Activated naive CD8-positive, alpha-beta T cell (primary cell): ENCODE measurements at regions not wholly inside any gene's neighbourhood (a gene's known extent, or its start where the extent isn't known, plus 50 kb on each side); places are given as distances from the start of the nearest gene placed in this dataset.
"Not testable (repeated sequence)": the region's sequence is repeated elsewhere in the genome, so short reads cannot be mapped to it uniquely, and the experiment has no call there.

ENCODE experiments used
- H3K27ac Mint-ChIP-seq: one replicate; pipeline ENCODE4 v1.8.0; 2021; ENCODE audit warnings: mixed read lengths
- H3K27me3 Mint-ChIP-seq: one replicate; pipeline ENCODE4 v1.8.0; 2021; ENCODE audit warnings: mixed read lengths
- H3K36me3 Mint-ChIP-seq: one replicate; pipeline ENCODE4 v1.8.0; 2021; ENCODE audit warnings: mixed read lengths
- H3K4me1 Mint-ChIP-seq: one replicate; pipeline ENCODE4 v1.8.0; 2021; ENCODE audit warnings: low read depth, mixed read lengths
- H3K4me3 Mint-ChIP-seq: one replicate; pipeline ENCODE4 v1.8.0; 2021; ENCODE audit warnings: mild to moderate bottlenecking, mixed read lengths
- H3K9me3 Mint-ChIP-seq: one replicate; pipeline ENCODE4 v1.8.0; 2021; ENCODE audit warnings: low read depth, mixed read lengths

GRCh38 chr2:183459466-183459865 is 335.2 kb downstream of the NUP35 start:
- Mint-ChIP-seq H3K27ac (no peak overlapping the region), H3K4me1 (no peaks in the 10 kb centered on the region), H3K36me3 (peaks cover 2% of the 10 kb centered on the region), H3K27me3 (no peaks in the 10 kb centered on the region), H3K9me3 (peaks cover 7% of the 10 kb centered on the region), H3K4me3 (no peak overlapping the region)

GRCh38 chr2:183463821-183464220 is 339.6 kb downstream of the NUP35 start:
- peaks cover 2% of the 10 kb centered on the region for H3K36me3 Mint-ChIP-seq
- no peak overlapping the region for H3K27ac Mint-ChIP-seq
- H3K27me3 Mint-ChIP-seq = no peaks in the 10 kb centered on the region
- H3K4me1 Mint-ChIP-seq = no peaks in the 10 kb centered on the region
- no peak overlapping the region for H3K4me3 Mint-ChIP-seq
- peaks cover 7% of the 10 kb centered on the region for H3K9me3 Mint-ChIP-seq

GRCh38 chr2:183465048-183465447 is 340.8 kb downstream of the NUP35 start:
- Mint-ChIP-seq H3K27ac (no peak overlapping the region), H3K9me3 (peaks cover 17% of the 10 kb centered on the region)

GRCh38 chr2:183474912-183475695 is 350.9 kb downstream of the NUP35 start:
- Mint-ChIP-seq H3K4me1 (no peaks in the 10 kb centered on the region), H3K36me3 (peaks cover 3% of the 10 kb centered on the region), H3K9me3 (peaks cover 10% of the 10 kb centered on the region), H3K4me3 (no peak overlapping the region), H3K27ac (no peak overlapping the region), H3K27me3 (no peaks in the 10 kb centered on the region)

More at GRCh38 chr2:183465048-183465447, 340.8 kb downstream of the NUP35 start:
- Mint-ChIP-seq H3K36me3 (peaks cover 4% of the 10 kb centered on the region), H3K4me1 (no peaks in the 10 kb centered on the region), H3K4me3 (no peak overlapping the region), H3K27me3 (no peaks in the 10 kb centered on the region)

- Mint-ChIP-seq H3K4me3 (no peak overlapping the region), H3K4me1 (no peaks in the 10 kb centered on the region), H3K27ac (no peak overlapping the region), H3K27me3 (no peaks in the 10 kb centered on the region), H3K9me3 (peaks cover 14% of the 10 kb centered on the region), H3K36me3 (no peaks in the 10 kb centered on the region)
Measured at GRCh38 chr2:183476490-183476889, 352.2 kb downstream of the NUP35 start.

- no peaks in the 10 kb centered on the region for H3K4me1 Mint-ChIP-seq
- peaks cover 14% of the 10 kb centered on the region for H3K9me3 Mint-ChIP-seq
- H3K27ac Mint-ChIP-seq = no peak overlapping the region
- H3K4me3 Mint-ChIP-seq = no peak overlapping the region
- H3K27me3 Mint-ChIP-seq = no peaks in the 10 kb centered on the region
- no peaks in the 10 kb centered on the region for H3K36me3 Mint-ChIP-seq
Measured at GRCh38 chr2:183477296-183477695, 353.1 kb downstream of the NUP35 start.

- not testable (repeated sequence) for H3K4me3 Mint-ChIP-seq, H3K27me3 Mint-ChIP-seq, H3K27ac Mint-ChIP-seq, H3K4me1 Mint-ChIP-seq, H3K36me3 Mint-ChIP-seq
- H3K9me3 Mint-ChIP-seq = peaks cover 17% of the 10 kb centered on the region
Measured at GRCh38 chr2:183478941-183479595, 354.8 kb downstream of the NUP35 start.

- Mint-ChIP-seq H3K36me3 (no peaks in the 10 kb centered on the region), H3K4me1 (no peaks in the 10 kb centered on the region), H3K4me3 (no peak overlapping the region), H3K9me3 (peaks cover 4% of the 10 kb centered on the region), H3K27me3 (no peaks in the 10 kb centered on the region), H3K27ac (no peak overlapping the region)
Measured at GRCh38 chr2:183487326-183487725, 363.1 kb downstream of the NUP35 start.

GRCh38 chr2:183488421-183488820 is 364.2 kb downstream of the NUP35 start:
- Mint-ChIP-seq H3K27me3 (no peaks in the 10 kb centered on the region), H3K4me3 (no peak overlapping the region), H3K27ac (no peak overlapping the region)

GRCh38 chr2:183490489-183490888 is 366.2 kb downstream of the NUP35 start:
- Mint-ChIP-seq H3K27me3 (no peaks in the 10 kb centered on the region), H3K9me3 (no peaks in the 10 kb centered on the region)

More at GRCh38 chr2:183488421-183488820, 364.2 kb downstream of the NUP35 start:
- Mint-ChIP-seq H3K9me3 (peaks cover 4% of the 10 kb centered on the region), H3K36me3 (no peaks in the 10 kb centered on the region), H3K4me1 (no peaks in the 10 kb centered on the region)

GRCh38 chr2:183490914-183491313 is 366.7 kb downstream of the NUP35 start:
- Mint-ChIP-seq H3K9me3 (no peaks in the 10 kb centered on the region), H3K4me3 (no peak overlapping the region), H3K27ac (no peak overlapping the region), H3K27me3 (no peaks in the 10 kb centered on the region), H3K4me1 (no peaks in the 10 kb centered on the region), H3K36me3 (no peaks in the 10 kb centered on the region)

More at GRCh38 chr2:183490489-183490888, 366.2 kb downstream of the NUP35 start:
- Mint-ChIP-seq H3K27ac (no peak overlapping the region), H3K36me3 (no peaks in the 10 kb centered on the region), H3K4me1 (no peaks in the 10 kb centered on the region), H3K4me3 (no peak overlapping the region)

- Mint-ChIP-seq H3K9me3 (no peaks in the 10 kb centered on the region), H3K36me3 (no peaks in the 10 kb centered on the region), H3K4me3 (no peak overlapping the region), H3K4me1 (no peaks in the 10 kb centered on the region), H3K27me3 (no peaks in the 10 kb centered on the region), H3K27ac (no peak overlapping the region)
Measured at GRCh38 chr2:183493040-183493439, 368.8 kb downstream of the NUP35 start.

GRCh38 chr2:183495079-183495478 is 370.8 kb downstream of the NUP35 start:
- no peaks in the 10 kb centered on the region for H3K4me1 Mint-ChIP-seq
- no peaks in the 10 kb centered on the region for H3K27me3 Mint-ChIP-seq
- H3K27ac Mint-ChIP-seq = no peak overlapping the region
- H3K36me3 Mint-ChIP-seq = no peaks in the 10 kb centered on the region
- H3K4me3 Mint-ChIP-seq = no peak overlapping the region
- no peaks in the 10 kb centered on the region for H3K9me3 Mint-ChIP-seq

- Mint-ChIP-seq H3K4me3 (no peak overlapping the region), H3K4me1 (no peaks in the 10 kb centered on the region), H3K27me3 (no peaks in the 10 kb centered on the region), H3K27ac (no peak overlapping the region), H3K36me3 (no peaks in the 10 kb centered on the region), H3K9me3 (no peaks in the 10 kb centered on the region)
Measured at GRCh38 chr2:183495589-183496267, 371.5 kb downstream of the NUP35 start.

- Mint-ChIP-seq H3K27ac (no peak overlapping the region), H3K4me1 (no peaks in the 10 kb centered on the region), H3K27me3 (no peaks in the 10 kb centered on the region), H3K9me3 (peaks cover 11% of the 10 kb centered on the region), H3K36me3 (no peaks in the 10 kb centered on the region), H3K4me3 (no peak overlapping the region)
Measured at GRCh38 chr2:183497861-183498260, 373.6 kb downstream of the NUP35 start.
